ENCODE measurements at regions not wholly inside any gene's neighbourhood (a gene's known extent, or its start where the extent isn't known, plus 50 kb on each side); places are given as distances from the start of the nearest gene placed in this dataset.
"Not testable (repeated sequence)": the region's sequence is repeated elsewhere in the genome, so short reads cannot be mapped to it uniquely, and the experiment has no call there.

- no peak for DNase-seq (ENCODE audit: low read depth in 2 of 2)
Measured at GRCh38 chr9:94033383-94033782, 50.9 kb upstream of the PTPDC1 start.

GRCh38 chr9:94031946-94032345, 52.3 kb upstream of the PTPDC1 start:
- no peak for DNase-seq (ENCODE audit: low read depth in 2 of 2)

- DNase-seq (ENCODE audit: low read depth in 2 of 2), result no peak
Measured at GRCh38 chr9:94031380-94031779, 52.9 kb upstream of the PTPDC1 start.

- peak; percentile 54 to 70 for DNase-seq (ENCODE audit: low read depth in 2 of 2)
Measured at GRCh38 chr9:94030318-94031179, 53.7 kb upstream of the PTPDC1 start.

GRCh38 chr9:94029932-94030317, 54.3 kb upstream of the PTPDC1 start:
- no peak for DNase-seq (ENCODE audit: low read depth in 2 of 2)

- DNase-seq (ENCODE audit: low read depth in 2 of 2), result no peak
Measured at GRCh38 chr9:94026816-94027215, 57.4 kb upstream of the PTPDC1 start.

GRCh38 chr9:94022476-94022875, 61.8 kb upstream of the PTPDC1 start:
- DNase-seq (ENCODE audit: low read depth in 2 of 2), result not testable (repeated sequence)

- DNase-seq (ENCODE audit: low read depth in 2 of 2), result not testable (repeated sequence)
Measured at GRCh38 chr9:94020836-94021235, 63.4 kb upstream of the PTPDC1 start.

GRCh38 chr9:94018628-94019027, 63.5 kb upstream of the BARX1 start:
- DNase-seq (ENCODE audit: low read depth in 2 of 2), result peak in 1 of 2 experiments; percentile 20

- no peak for DNase-seq (ENCODE audit: low read depth in 2 of 2)
Measured at GRCh38 chr9:94017939-94018531, 62.9 kb upstream of the BARX1 start.

GRCh38 chr9:94016744-94017143, 61.6 kb upstream of the BARX1 start:
- DNase-seq (ENCODE audit: low read depth in 2 of 2), result no peak

GRCh38 chr9:94014920-94015319, 59.8 kb upstream of the BARX1 start:
- no peak for DNase-seq (ENCODE audit: low read depth in 2 of 2)

GRCh38 chr9:94014066-94014654, 59.0 kb upstream of the BARX1 start:
- no peak for DNase-seq (ENCODE audit: low read depth in 2 of 2)

GRCh38 chr9:94010980-94011533, 55.9 kb upstream of the BARX1 start:
- no peak for DNase-seq (ENCODE audit: low read depth in 2 of 2)

GRCh38 chr9:94005272-94005901, 50.2 kb upstream of the BARX1 start:
- no peak for DNase-seq (ENCODE audit: low read depth in 2 of 2)

All from fibroblast of skin of left quadriceps (primary cell).